ES-I3 (cell line): ENCODE measurements at regions not wholly inside any gene's neighbourhood (a gene's known extent, or its start where the extent isn't known, plus 50 kb on each side); places are given as distances from the start of the nearest gene placed in this dataset.

ENCODE experiments used
- H3K36me3 ChIP-seq: 2 replicates; pipeline ENCODE4 v1.6.1; 2013; ENCODE audit warnings: mild to moderate bottlenecking, low read length, control low read depth, moderate library complexity; ENCODE audit not compliant: insufficient read depth
- H3K4me1 ChIP-seq: 2 replicates; pipeline ENCODE4 v1.6.1; 2013; ENCODE audit warnings: mild to moderate bottlenecking, control low read depth, low read length; ENCODE audit not compliant: insufficient read depth
- H3K9ac ChIP-seq: 2 replicates; pipeline ENCODE4 v1.6.1; 2013; ENCODE audit warnings: low read depth, mild to moderate bottlenecking, low read length, moderate library complexity
- H3K9me3 ChIP-seq: 2 replicates; pipeline ENCODE4 v1.6.1; 2013; ENCODE audit warnings: mild to moderate bottlenecking, low read length, moderate library complexity; ENCODE audit not compliant: control insufficient read depth, insufficient read depth

- H3K9ac ChIP-seq: no peak overlapping the region
- H3K4me1 ChIP-seq: peaks cover 31% of the 10 kb centered on the region
- H3K9me3 ChIP-seq: no peaks in the 10 kb centered on the region; the same call in 1 of the 2 replicates
- H3K36me3 ChIP-seq: no peaks in the 10 kb centered on the region
Measured at GRCh38 chr3:90011131-90011530, 903.7 kb downstream of the EPHA3 start.

GRCh38 chr3:90011596-90011995 is 904.2 kb downstream of the EPHA3 start:
- H3K4me1 ChIP-seq: peaks cover 35% of the 10 kb centered on the region
- H3K36me3 ChIP-seq: no peaks in the 10 kb centered on the region
- H3K9me3 ChIP-seq: no peaks in the 10 kb centered on the region
- no peak overlapping the region for H3K9ac ChIP-seq

- Histone ChIP-seq H3K9me3 (no peaks in the 10 kb centered on the region), H3K36me3 (no peaks in the 10 kb centered on the region), H3K4me1 (peaks cover 38% of the 10 kb centered on the region), H3K9ac (no peak overlapping the region)
Measured at GRCh38 chr3:90011996-90012395, 904.6 kb downstream of the EPHA3 start.

- Histone ChIP-seq H3K9ac (no peak overlapping the region), H3K36me3 (no peaks in the 10 kb centered on the region), H3K4me1 (peaks cover 24% of the 10 kb centered on the region), H3K9me3 (no peaks in the 10 kb centered on the region)
Measured at GRCh38 chr3:90015688-90016356, 908.4 kb downstream of the EPHA3 start.

- peaks cover 17% of the 10 kb centered on the region for H3K4me1 ChIP-seq
- no peak overlapping the region for H3K9ac ChIP-seq
- no peaks in the 10 kb centered on the region for H3K9me3 ChIP-seq
- H3K36me3 ChIP-seq: no peaks in the 10 kb centered on the region
Measured at GRCh38 chr3:90016555-90016954, 909.1 kb downstream of the EPHA3 start.

GRCh38 chr3:90018779-90019178 is 911.4 kb downstream of the EPHA3 start:
- no peaks in the 10 kb centered on the region for H3K36me3 ChIP-seq
- H3K9me3 ChIP-seq: no peaks in the 10 kb centered on the region
- H3K9ac ChIP-seq: no peak overlapping the region
- H3K4me1 ChIP-seq: peaks cover 16% of the 10 kb centered on the region

- Histone ChIP-seq H3K9ac (no peak overlapping the region), H3K4me1 (no peaks in the 10 kb centered on the region), H3K9me3 (peaks cover 5% of the 10 kb centered on the region; the same call in 1 of the 2 replicates), H3K36me3 (no peaks in the 10 kb centered on the region)
Measured at GRCh38 chr3:90025019-90025418, 917.6 kb downstream of the EPHA3 start.

- H3K9me3 ChIP-seq: peaks cover 5% of the 10 kb centered on the region; the same call in 1 of the 2 replicates
- H3K36me3 ChIP-seq: no peaks in the 10 kb centered on the region
- no peak overlapping the region for H3K9ac ChIP-seq
- no peaks in the 10 kb centered on the region for H3K4me1 ChIP-seq
Measured at GRCh38 chr3:90026406-90026805, 919.0 kb downstream of the EPHA3 start.

GRCh38 chr3:90031121-90031520 is 923.7 kb downstream of the EPHA3 start:
- no peaks in the 10 kb centered on the region for H3K36me3 ChIP-seq
- H3K4me1 ChIP-seq: peaks cover 23% of the 10 kb centered on the region
- H3K9ac ChIP-seq: no peak overlapping the region
- peaks cover 5% of the 10 kb centered on the region; the same call in 1 of the 2 replicates for H3K9me3 ChIP-seq

- H3K9ac ChIP-seq: no peak overlapping the region
- no peaks in the 10 kb centered on the region for H3K36me3 ChIP-seq
- peaks cover 5% of the 10 kb centered on the region; the same call in 1 of the 2 replicates for H3K9me3 ChIP-seq
- peaks cover 38% of the 10 kb centered on the region for H3K4me1 ChIP-seq
Measured at GRCh38 chr3:90032980-90033641, 925.7 kb downstream of the EPHA3 start.

GRCh38 chr3:90034038-90034437 is 926.6 kb downstream of the EPHA3 start:
- Histone ChIP-seq H3K9ac (no peak overlapping the region), H3K4me1 (peaks cover 44% of the 10 kb centered on the region), H3K36me3 (no peaks in the 10 kb centered on the region), H3K9me3 (no peaks in the 10 kb centered on the region)

- Histone ChIP-seq H3K9ac (no peak overlapping the region), H3K9me3 (no peaks in the 10 kb centered on the region), H3K36me3 (no peaks in the 10 kb centered on the region), H3K4me1 (peaks cover 44% of the 10 kb centered on the region)
Measured at GRCh38 chr3:90035643-90036042, 928.2 kb downstream of the EPHA3 start.

- Histone ChIP-seq H3K4me1 (peaks cover 44% of the 10 kb centered on the region), H3K9me3 (no peaks in the 10 kb centered on the region), H3K9ac (no peak overlapping the region), H3K36me3 (no peaks in the 10 kb centered on the region)
Measured at GRCh38 chr3:90036939-90037469, 929.6 kb downstream of the EPHA3 start.

- Histone ChIP-seq H3K36me3 (no peaks in the 10 kb centered on the region), H3K4me1 (peaks cover 35% of the 10 kb centered on the region)
Measured at GRCh38 chr3:90039994-90040393, 932.6 kb downstream of the EPHA3 start.

GRCh38 chr3:90040554-90040953 is 933.1 kb downstream of the EPHA3 start:
- no peak overlapping the region for H3K9ac ChIP-seq
- H3K9me3 ChIP-seq: no peaks in the 10 kb centered on the region
- H3K4me1 ChIP-seq: peaks cover 32% of the 10 kb centered on the region
- H3K36me3 ChIP-seq: no peaks in the 10 kb centered on the region

More at GRCh38 chr3:90039994-90040393, 932.6 kb downstream of the EPHA3 start:
- H3K9me3 ChIP-seq: no peaks in the 10 kb centered on the region
- no peak overlapping the region for H3K9ac ChIP-seq
